SK-N-SH treated with all-trans-retinoic acid at 6 μM for 48 hours (cell line): ENCODE measurements at regions not wholly inside any gene's neighbourhood (a gene's known extent, or its start where the extent isn't known, plus 50 kb on each side); places are given as distances from the start of the nearest gene placed in this dataset.

Experiments used
- ATAC-seq: fragments of 200-7000 bp; cut with Tn5 transposase; 3 replicates; pipeline ENCODE4 v1.9.1; 2020; ENCODE audit warnings: mild to moderate bottlenecking, moderate library complexity
- ARNTL ChIP-seq: fragments of 450-650 bp; formaldehyde crosslinking; IDR thresholded peaks from 2 replicates; pipeline ENCODE4 v1.5.0; 2020; ENCODE audit warnings: low read depth, mild to moderate bottlenecking, moderate library complexity, borderline replicate concordance
- CSDC2 ChIP-seq: fragments of 250-450 bp; sonication (Bioruptor Pico); IDR thresholded peaks from 2 replicates; pipeline ENCODE4 v1.5.0; 2020; ENCODE audit warnings: mild to moderate bottlenecking, moderate library complexity
- CSRNP3 ChIP-seq: fragments of 250-450 bp; sonication (Bioruptor Pico); IDR thresholded peaks from 2 replicates; pipeline ENCODE4 v1.5.1; 2021; ENCODE audit warnings: mild to moderate bottlenecking, moderate library complexity
- ESRRG ChIP-seq: fragments of 250-450 bp; sonication (Bioruptor Pico); IDR thresholded peaks from 2 replicates; pipeline ENCODE4 v1.6.1; 2021; ENCODE audit warnings: mild to moderate bottlenecking
- GLIS3 ChIP-seq: fragments of 250-450 bp; sonication (Bioruptor Pico); IDR thresholded peaks from 2 replicates; pipeline ENCODE4 v1.5.0; 2020; ENCODE audit warnings: mild to moderate bottlenecking, moderate library complexity
- ISL1 ChIP-seq: fragments of 250-450 bp; sonication (Bioruptor Pico); IDR thresholded peaks from 2 replicates; pipeline ENCODE4 v2.1.2; 2022; ENCODE audit warnings: mild to moderate bottlenecking, moderate library complexity
- OSR1 ChIP-seq: fragments of 250-450 bp; sonication (Bioruptor Pico); IDR thresholded peaks from 2 replicates; pipeline ENCODE4 v1.8.0; 2022; ENCODE audit warnings: moderate library complexity, mild to moderate bottlenecking, inconsistent platforms
- POU6F1 ChIP-seq: fragments of 250-450 bp; sonication (Bioruptor Pico); IDR thresholded peaks from 2 replicates; pipeline ENCODE4 v1.8.0; 2021; ENCODE audit warnings: low read depth, mild to moderate bottlenecking, moderate library complexity, borderline replicate concordance
- PPARA ChIP-seq: fragments of 250-450 bp; sonication (Bioruptor Pico); IDR thresholded peaks from 2 replicates; pipeline ENCODE4 v1.5.0; 2020; ENCODE audit warnings: mild to moderate bottlenecking, borderline replicate concordance
- RARB ChIP-seq: fragments of 250-450 bp; sonication (Bioruptor Pico); IDR thresholded peaks from 2 replicates; pipeline ENCODE4 v1.8.0; 2021; ENCODE audit warnings: mild to moderate bottlenecking, moderate library complexity
- SNAI2 ChIP-seq: fragments of 250-450 bp; sonication (Bioruptor Pico); IDR thresholded peaks from 2 replicates; pipeline ENCODE4 v1.5.0; 2020; ENCODE audit warnings: mild to moderate bottlenecking, moderate library complexity
- TCF4 ChIP-seq: fragments of 250-450 bp; sonication (Bioruptor Pico); IDR thresholded peaks from 2 replicates; pipeline ENCODE4 v1.8.0; 2021; ENCODE audit warnings: mild to moderate bottlenecking, moderate library complexity, borderline replicate concordance
- TOX ChIP-seq: fragments of 250-450 bp; sonication (Bioruptor Pico); IDR thresholded peaks from 2 replicates; pipeline ENCODE4 v1.8.0; 2021; ENCODE audit warnings: mild to moderate bottlenecking, moderate library complexity, borderline replicate concordance
- ZC3H10 ChIP-seq: fragments of 250-450 bp; sonication (Bioruptor Pico); IDR thresholded peaks from 2 replicates; pipeline ENCODE4 v1.5.1; 2021; ENCODE audit warnings: mild to moderate bottlenecking, moderate library complexity
- ZFP3 ChIP-seq: fragments of 250-450 bp; sonication (Bioruptor Pico); IDR thresholded peaks from 2 replicates; pipeline ENCODE4 v1.5.0; 2020; ENCODE audit warnings: mild to moderate bottlenecking, moderate library complexity
- ZFP30 ChIP-seq: fragments of 450-650 bp; formaldehyde crosslinking; IDR thresholded peaks from 2 replicates; pipeline ENCODE4 v1.5.0; 2022; ENCODE audit warnings: mild to moderate bottlenecking, moderate library complexity
- ZNF565 ChIP-seq: fragments of 450-650 bp; formaldehyde crosslinking; conservative IDR thresholded peaks from 2 replicates; pipeline ENCODE4 v1.5.0; 2020; ENCODE audit warnings: low read depth, mild to moderate bottlenecking, moderate library complexity
- ZNF70 ChIP-seq: fragments of 450-650 bp; formaldehyde crosslinking; IDR thresholded peaks from 2 replicates; pipeline ENCODE4 v1.5.0; 2020; ENCODE audit warnings: mild to moderate bottlenecking, moderate library complexity
- ZNF8 ChIP-seq: fragments of 450-650 bp; formaldehyde crosslinking; IDR thresholded peaks from 2 replicates; pipeline ENCODE4 v1.5.0; 2020; ENCODE audit warnings: mild to moderate bottlenecking, moderate library complexity
- TF ChIP-seq, protein P1 (sequence below): fragments of 250-450 bp; sonication (Bioruptor Pico); IDR thresholded peaks from 2 replicates; pipeline ENCODE4 v1.8.0; 2020; ENCODE audit warnings: mild to moderate bottlenecking, moderate library complexity, borderline replicate concordance
- TF ChIP-seq, protein P2 (sequence below): fragments of 250-450 bp; sonication (Bioruptor Pico); IDR thresholded peaks from 2 replicates; pipeline ENCODE4 v1.5.1; 2020; ENCODE audit warnings: low read depth, mild to moderate bottlenecking, moderate library complexity

- no peak for ATAC-seq
- TF ChIP-seq ARNTL (no peak), PPARA (CRISPR knock-in tag) (no peak), GLIS3 (CRISPR knock-in tag) (no peak), ZNF70 (CRISPR knock-in tag) (no peak), ZFP3 (CRISPR knock-in tag) (no peak), ZNF565 (no peak), RARB (CRISPR knock-in tag) (no peak), ISL1 (CRISPR knock-in tag) (no peak), ZC3H10 (CRISPR knock-in tag) (no peak), CSDC2 (CRISPR knock-in tag) (no peak), ESRRG (no peak), POU6F1 (CRISPR knock-in tag) (no peak), TCF4 (CRISPR knock-in tag) (no peak), TOX (CRISPR knock-in tag) (no peak), OSR1 (CRISPR knock-in tag) (no peak), CSRNP3 (CRISPR knock-in tag) (no peak), ZNF8 (CRISPR knock-in tag) (no peak), ZFP30 (CRISPR knock-in tag) (no peak)
- TF ChIP-seq, protein P1, sequence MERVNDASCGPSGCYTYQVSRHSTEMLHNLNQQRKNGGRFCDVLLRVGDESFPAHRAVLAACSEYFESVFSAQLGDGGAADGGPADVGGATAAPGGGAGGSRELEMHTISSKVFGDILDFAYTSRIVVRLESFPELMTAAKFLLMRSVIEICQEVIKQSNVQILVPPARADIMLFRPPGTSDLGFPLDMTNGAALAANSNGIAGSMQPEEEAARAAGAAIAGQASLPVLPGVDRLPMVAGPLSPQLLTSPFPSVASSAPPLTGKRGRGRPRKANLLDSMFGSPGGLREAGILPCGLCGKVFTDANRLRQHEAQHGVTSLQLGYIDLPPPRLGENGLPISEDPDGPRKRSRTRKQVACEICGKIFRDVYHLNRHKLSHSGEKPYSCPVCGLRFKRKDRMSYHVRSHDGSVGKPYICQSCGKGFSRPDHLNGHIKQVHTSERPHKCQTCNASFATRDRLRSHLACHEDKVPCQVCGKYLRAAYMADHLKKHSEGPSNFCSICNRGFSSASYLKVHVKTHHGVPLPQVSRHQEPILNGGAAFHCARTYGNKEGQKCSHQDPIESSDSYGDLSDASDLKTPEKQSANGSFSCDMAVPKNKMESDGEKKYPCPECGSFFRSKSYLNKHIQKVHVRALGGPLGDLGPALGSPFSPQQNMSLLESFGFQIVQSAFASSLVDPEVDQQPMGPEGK (CRISPR knock-in tag) = no peak
- TF ChIP-seq, protein P2, sequence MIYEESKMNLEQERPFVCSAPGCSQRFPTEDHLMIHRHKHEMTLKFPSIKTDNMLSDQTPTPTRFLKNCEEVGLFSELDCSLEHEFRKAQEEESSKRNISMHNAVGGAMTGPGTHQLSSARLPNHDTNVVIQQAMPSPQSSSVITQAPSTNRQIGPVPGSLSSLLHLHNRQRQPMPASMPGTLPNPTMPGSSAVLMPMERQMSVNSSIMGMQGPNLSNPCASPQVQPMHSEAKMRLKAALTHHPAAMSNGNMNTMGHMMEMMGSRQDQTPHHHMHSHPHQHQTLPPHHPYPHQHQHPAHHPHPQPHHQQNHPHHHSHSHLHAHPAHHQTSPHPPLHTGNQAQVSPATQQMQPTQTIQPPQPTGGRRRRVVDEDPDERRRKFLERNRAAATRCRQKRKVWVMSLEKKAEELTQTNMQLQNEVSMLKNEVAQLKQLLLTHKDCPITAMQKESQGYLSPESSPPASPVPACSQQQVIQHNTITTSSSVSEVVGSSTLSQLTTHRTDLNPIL (CRISPR knock-in tag) = no peak
These were observed 212.6 kb downstream of the EN1 start for GRCh38 chr2:118634876-118635275.

DNA sequence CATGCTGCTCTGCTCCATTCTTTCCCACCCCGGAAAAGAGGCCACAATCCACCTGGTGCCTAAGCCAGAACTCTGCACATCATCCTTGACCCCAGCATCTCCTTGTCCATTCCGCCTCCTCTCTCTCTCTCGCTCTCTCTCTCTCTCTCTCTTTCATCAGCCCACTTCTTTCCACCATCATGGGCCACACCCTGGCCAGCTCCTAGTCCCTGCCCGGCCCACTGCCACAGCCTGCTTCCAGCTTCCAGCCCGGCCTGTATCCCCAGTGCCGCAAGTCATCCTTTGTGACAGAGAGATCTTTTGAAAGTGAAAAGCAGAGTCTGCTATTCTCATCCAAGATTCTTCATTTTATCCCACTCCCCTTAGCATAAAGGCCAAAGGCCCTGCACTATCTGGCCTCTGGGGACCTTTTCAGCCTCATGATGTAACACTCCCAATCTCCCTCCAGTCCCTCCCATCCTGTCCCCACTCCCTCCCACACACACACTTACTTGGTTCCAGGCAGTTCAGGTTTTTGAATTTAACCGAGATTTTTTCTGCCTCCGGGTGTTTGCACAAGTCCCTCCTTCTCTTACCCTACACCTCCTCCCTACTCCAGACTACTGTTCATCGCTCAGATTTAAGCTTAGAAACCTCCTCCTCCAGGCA lies 214.0 kb downstream of the EN1 start:
- no peak for ATAC-seq
- TF ChIP-seq OSR1 (CRISPR knock-in tag) (no peak), CSDC2 (CRISPR knock-in tag) (no peak), CSRNP3 (CRISPR knock-in tag) (no peak), ESRRG (no peak), TOX (CRISPR knock-in tag) (no peak), GLIS3 (CRISPR knock-in tag) (no peak), POU6F1 (CRISPR knock-in tag) (no peak), TCF4 (CRISPR knock-in tag) (no peak), SNAI2 (CRISPR knock-in tag) (no peak), ARNTL (no peak)
- TF ChIP-seq, protein P1 (CRISPR knock-in tag) = no peak
